ENCODE measurements at regions not wholly inside any gene's neighbourhood (a gene's known extent, or its start where the extent isn't known, plus 50 kb on each side); places are given as distances from the start of the nearest gene placed in this dataset.

- H3K27me3 Mint-ChIP-seq (ENCODE audit: insufficient read depth): no peaks in the 10 kb centered on the region
- no peak overlapping the region for H3K4me3 Mint-ChIP-seq
- H3K9me3 Mint-ChIP-seq: peaks cover 61% of the 10 kb centered on the region
- no peak overlapping the region for H3K27ac Mint-ChIP-seq
- no peak for DNase-seq
- no peaks in the 10 kb centered on the region for H3K4me1 Mint-ChIP-seq (ENCODE audit: low read depth)
- no peak for TF ChIP-seq CTCF (IDR thresholded peaks at IDR 0.05)
- H3K36me3 Mint-ChIP-seq (ENCODE audit: low read depth): peaks cover 10% of the 10 kb centered on the region; the same call in 1 of the 2 replicates
Measured at GRCh38 chr5:4553130-4553529, 587.0 kb upstream of the ADAMTS16 start.

DNA sequence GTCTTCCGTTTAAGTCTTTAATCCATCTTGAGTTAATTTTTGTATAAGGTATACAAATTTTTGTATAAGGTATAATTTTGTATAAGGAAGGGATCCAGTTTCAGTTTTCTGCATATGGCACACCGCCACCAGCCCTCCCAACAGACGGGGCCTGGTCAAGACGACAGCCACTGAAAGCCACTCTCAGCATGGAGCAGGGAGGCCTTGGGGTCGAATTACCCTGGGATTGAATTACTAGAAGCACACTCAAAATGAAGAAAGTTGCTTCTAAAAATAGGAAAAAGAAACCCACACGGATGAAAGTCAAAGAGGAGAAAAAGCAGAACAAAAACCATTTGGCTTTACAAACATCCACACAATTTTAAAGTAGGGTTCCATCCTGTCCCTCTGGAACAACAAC lies 586.2 kb upstream of the ADAMTS16 start:
- H3K9me3 Mint-ChIP-seq: peaks cover 58% of the 10 kb centered on the region
- no peaks in the 10 kb centered on the region for H3K4me1 Mint-ChIP-seq (ENCODE audit: low read depth)
- no peak overlapping the region for H3K27ac Mint-ChIP-seq

DNA sequence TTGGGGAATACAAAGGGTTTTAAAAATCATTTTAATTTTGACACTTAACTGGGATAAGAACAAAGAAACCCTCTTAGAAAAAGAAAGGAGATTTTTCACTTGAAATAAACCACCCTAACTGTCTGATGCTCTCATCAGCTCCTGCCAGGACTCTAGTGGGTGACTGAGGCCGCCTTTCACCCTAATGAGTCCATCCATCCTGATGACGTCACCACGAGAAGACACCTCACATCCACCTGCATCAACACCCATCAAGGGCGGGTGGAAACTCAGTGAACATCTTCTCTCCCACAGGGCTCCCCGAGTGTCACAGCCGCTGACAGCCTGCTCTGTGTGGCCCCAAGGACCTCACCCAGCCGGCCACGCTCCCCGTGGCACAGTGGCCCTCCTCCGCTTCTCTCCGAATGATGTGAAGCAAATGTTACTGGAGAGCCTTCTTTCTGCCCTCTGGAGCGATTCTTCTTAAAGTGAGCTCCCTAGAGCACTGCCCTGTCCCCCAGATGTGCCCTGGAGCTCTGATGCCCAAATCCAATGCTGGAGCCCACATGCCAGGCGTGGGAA lies 584.3 kb upstream of the ADAMTS16 start:
- H3K36me3 Mint-ChIP-seq (ENCODE audit: low read depth): peaks cover 11% of the 10 kb centered on the region; the same call in 1 of the 2 replicates

More for the DNA sequence above, 586.2 kb upstream of the ADAMTS16 start:
- TF ChIP-seq CTCF (IDR thresholded peaks at IDR 0.05): no peak
- Mint-ChIP-seq H3K36me3 (ENCODE audit: low read depth) (peaks cover 10% of the 10 kb centered on the region; the same call in 1 of the 2 replicates), H3K27me3 (ENCODE audit: insufficient read depth) (no peaks in the 10 kb centered on the region), H3K4me3 (no peak overlapping the region)
- DNase-seq: no peak

DNA sequence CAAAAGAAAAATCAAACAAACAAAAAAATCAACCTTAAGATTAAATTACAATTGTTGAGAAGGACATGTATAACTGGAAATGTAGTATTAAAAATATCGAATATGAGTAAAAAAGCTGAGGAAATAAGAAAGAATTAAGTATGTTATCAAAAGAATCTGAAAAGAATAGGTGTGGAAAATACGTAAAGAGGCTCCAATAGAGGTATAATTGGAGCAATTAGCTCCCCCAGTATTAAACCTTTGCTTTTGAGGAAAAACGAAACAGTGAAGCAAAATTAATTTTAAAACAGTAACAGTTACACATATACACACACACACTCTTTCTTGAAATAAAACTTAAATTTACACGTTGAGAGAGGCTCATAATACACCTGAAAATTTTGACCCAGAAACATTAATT lies 578.7 kb upstream of the ADAMTS16 start:
- no peaks in the 10 kb centered on the region for H3K27me3 Mint-ChIP-seq (ENCODE audit: insufficient read depth)
- no peak for DNase-seq
- H3K4me3 Mint-ChIP-seq: no peak overlapping the region
- peaks cover 42% of the 10 kb centered on the region for H3K9me3 Mint-ChIP-seq
- no peak overlapping the region for H3K27ac Mint-ChIP-seq
- TF ChIP-seq CTCF (IDR thresholded peaks at IDR 0.05): no peak
- H3K4me1 Mint-ChIP-seq (ENCODE audit: low read depth): no peaks in the 10 kb centered on the region
- peaks cover 12% of the 10 kb centered on the region; the same call in 1 of the 2 replicates for H3K36me3 Mint-ChIP-seq (ENCODE audit: low read depth)

More for the DNA sequence above, 584.3 kb upstream of the ADAMTS16 start:
- no peaks in the 10 kb centered on the region for H3K27me3 Mint-ChIP-seq (ENCODE audit: insufficient read depth)
- H3K4me3 Mint-ChIP-seq: no peak overlapping the region
- no peak for TF ChIP-seq CTCF (IDR thresholded peaks at IDR 0.05)
- H3K27ac Mint-ChIP-seq: no peak overlapping the region
- H3K9me3 Mint-ChIP-seq: peaks cover 56% of the 10 kb centered on the region
- DNase-seq: no peak
- H3K4me1 Mint-ChIP-seq (ENCODE audit: low read depth): no peaks in the 10 kb centered on the region

DNA sequence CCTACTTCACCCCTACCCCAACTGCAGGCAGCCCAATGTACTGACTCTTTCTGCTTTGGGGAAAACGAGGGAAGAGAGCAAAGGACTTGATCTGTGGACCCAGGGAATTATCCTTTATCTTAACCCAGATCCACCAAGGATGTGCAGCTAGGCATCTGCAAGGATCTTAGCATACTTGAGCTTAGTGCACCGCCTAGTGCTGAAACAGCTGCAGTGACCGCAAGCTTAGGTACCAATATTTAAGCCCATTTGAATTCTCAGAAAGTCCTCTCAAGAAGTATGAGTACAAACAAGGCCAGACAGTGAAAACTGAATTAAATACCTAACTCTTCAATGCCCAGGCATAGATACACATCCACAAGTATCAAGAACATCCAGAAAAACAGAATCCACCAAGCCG lies 576.7 kb upstream of the ADAMTS16 start:
- Mint-ChIP-seq H3K36me3 (ENCODE audit: low read depth) (peaks cover 6% of the 10 kb centered on the region; the same call in 1 of the 2 replicates), H3K9me3 (peaks cover 43% of the 10 kb centered on the region), H3K4me1 (ENCODE audit: low read depth) (no peaks in the 10 kb centered on the region), H3K4me3 (no peak overlapping the region), H3K27ac (no peak overlapping the region), H3K27me3 (ENCODE audit: insufficient read depth) (no peaks in the 10 kb centered on the region)
- TF ChIP-seq CTCF (IDR thresholded peaks at IDR 0.05): no peak; the same call in 1 of the 2 replicates
- DNase-seq: no peak
